GM21423 (cell line): ENCODE measurements at regions not wholly inside any gene's neighbourhood (a gene's known extent, or its start where the extent isn't known, plus 50 kb on each side); places are given as distances from the start of the nearest gene placed in this dataset.
"Not testable (repeated sequence)": the region's sequence is repeated elsewhere in the genome, so short reads cannot be mapped to it uniquely, and the experiment has no call there.

Source experiments
- ATAC-seq: cut with Tn5 transposase; IDR thresholded peaks from one replicate; pipeline ENCODE4 v1.9.1; 2021; ENCODE audit warnings: mild to moderate bottlenecking, moderate library complexity; ENCODE audit not compliant: unreplicated experiment

DNA sequence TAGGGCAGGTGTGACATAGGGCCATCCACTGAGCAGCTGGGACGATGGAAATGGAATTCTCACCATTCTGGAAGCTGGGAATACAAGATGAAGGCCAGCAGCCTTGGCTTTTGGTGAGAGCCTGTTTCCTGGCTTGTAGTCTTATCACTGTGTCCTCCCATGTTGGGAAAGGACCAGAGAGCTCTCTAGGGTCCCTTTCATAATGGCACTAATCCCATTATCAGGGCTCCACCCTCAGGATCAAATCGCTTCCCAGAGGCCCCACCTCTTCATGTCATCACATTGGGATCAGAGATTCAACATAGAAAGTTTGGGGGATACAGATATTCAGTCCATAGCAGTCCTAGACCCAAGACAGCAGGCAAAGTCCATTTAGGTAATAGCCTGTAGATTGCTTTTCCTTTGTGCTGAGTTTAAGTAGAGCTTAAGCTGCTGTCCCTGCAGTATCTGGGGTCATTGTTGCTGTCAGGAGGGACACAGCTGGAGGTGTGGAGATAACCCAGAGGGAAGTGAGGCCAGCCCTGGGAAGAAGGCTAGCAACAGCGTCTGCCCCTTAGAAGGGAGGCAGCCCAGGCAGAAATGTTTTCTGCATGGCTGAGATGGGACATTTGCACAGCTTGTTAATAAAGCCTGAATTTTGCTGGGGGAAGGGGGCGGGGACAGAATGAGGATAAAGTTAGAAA is 136.5 kb upstream of the GPR12 start:
- ATAC-seq, result no peak

DNA sequence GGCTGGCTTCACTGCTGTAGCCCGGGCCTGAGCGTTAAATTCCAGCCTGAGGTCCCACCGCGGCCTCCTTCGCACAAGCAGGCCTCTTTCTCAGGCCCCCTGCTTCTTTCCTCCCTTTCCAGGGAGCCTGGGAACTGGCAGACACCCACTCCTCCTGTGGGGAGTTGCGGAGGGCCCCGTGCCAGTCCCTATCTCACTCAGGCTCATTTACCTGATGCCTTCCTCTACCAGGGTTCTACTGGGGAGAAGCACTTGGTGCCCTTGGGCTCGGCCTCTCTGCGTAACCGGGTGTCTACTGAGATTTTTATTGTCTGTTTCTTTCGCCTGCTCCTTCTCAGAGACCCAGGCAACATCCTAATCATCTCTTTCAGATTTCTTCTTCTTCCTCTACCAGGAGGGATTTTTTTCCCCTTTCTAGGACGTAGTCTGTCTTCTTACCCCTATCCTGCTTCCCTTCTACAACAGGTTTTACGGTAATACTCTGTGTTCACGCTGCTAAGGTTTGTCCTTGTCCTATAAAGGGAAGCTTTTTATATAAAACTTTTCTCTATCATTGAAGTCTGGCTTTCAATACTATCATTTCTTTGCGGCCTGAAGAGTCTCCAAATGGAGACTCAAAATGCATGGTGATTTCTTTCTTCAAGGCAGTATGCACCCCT is 135.4 kb upstream of the GPR12 start:
- no peak for ATAC-seq

DNA sequence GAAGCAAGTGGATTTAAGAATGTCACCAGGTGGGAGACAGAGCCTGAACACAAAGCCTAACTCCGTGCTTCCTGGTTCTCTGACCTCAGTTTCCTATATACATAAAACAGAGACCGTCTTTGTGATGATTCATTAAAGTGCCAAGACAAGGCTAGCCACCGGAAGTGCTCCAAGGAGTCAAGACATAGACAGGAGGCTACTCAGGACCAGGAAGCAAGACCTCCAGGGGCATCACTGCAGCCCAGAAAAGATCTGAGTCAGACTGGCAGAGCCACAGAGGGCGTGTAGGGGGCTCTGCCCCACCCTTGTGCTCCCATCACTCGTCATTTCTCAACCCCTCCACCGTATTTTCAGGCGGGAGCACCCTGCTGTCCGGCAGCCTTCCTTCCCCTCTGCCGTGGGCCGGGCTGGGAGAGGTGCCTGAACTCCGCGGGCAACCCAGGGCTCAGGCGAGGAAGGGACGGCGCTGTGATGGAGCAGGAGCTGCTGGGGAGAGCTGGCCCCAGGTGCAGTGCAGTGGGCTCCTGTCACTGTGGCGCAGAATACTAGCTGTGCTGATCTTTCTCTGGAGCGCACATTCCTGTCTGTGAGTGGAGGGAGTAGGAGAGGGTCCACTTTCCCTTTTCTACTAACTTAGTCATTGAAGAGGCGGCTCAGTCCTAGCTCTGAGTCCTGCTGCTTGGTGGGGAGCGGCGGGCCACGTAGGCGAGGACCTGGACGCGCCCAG is 134.7 kb upstream of the GPR12 start:
- ATAC-seq, result no peak

DNA sequence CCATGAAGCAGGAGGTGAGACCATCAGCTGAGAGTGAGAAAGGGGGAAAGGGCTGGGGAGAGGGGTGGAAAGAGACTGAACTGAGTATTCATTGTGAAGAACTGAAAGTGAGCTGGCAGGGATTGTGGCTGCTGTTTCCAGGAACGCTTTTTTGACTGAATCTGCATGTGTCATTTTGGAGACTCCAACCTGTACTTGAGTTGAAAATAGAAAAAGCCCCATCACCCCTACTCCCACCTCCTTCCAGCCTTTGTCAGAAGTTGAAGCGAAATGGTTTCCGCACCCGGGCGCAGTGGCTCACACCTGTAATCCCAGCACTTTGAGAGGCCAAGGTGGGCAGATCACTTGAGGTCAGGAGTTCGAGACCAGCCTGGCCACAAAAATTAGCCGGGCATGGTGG is 128.0 kb upstream of the GPR12 start:
- ATAC-seq, result no peak

DNA sequence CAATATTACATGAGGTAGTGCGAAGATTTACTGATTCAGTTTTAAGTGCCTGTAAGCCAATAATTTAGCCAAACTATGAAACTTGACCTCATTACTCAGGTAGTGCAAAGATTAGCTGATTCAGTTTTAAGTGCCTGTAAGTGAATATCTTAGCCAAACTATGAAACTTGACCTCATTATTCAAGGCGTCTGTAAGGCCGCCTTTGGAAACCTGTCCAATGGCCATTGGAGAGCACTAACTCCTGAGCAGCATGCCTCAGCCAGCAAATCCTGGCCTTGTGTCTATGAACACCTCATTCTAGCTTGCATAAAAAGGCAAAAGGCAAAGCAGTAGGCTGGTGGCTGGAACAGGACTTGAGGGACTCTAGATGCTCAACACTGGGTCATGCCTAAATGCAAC is 127.0 kb upstream of the GPR12 start:
- no peak for ATAC-seq

DNA sequence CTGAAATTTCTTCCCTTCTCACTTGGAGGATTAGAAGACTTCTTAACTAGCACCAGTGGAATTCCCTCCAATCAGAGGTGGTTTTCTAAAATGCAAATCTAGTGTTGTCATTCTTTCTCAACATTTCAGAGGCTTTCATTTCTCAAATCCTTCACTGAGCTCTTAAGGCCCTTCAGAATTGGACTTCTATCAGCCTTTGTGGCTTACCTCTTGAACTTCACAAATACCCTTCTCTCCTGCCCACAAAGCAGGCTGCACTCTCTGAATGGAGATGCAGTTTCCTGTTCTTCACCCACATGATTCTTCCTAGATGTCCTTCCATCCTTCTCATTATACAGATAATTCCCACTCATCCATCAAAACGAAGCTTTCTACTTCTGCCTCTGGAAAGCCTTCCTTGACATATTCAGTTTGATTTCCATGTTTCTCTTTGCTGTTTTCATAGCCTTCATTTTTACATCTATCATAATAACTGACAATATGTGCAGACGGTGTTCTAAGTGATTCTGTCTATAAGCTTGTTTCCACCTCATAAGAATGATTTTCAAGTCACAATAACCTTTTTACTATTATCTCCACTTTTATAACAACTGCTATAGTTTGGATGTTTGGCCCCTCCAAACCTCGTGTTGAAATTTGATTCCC is 123.1 kb upstream of the GPR12 start:
- ATAC-seq, result no peak

DNA sequence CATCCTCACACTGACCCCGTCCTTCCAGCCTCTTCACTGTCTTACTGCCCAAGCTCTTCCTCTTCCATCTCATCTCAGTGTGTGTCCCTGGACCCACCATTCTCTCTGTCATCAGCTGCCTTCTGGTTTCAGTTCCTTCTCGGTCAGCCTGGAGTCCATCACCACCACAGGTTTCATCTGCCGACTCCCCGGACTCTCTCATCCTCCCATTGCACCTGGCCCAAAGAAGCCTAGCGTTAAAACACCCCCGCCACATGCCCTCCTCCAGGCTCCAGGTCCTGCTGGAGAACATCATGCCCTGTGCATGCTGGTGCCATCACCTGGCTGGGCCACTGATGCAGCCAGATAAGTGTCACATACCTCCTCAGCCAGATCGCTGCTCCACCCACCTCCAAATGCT is 122.1 kb upstream of the GPR12 start:
- ATAC-seq, result no peak

DNA sequence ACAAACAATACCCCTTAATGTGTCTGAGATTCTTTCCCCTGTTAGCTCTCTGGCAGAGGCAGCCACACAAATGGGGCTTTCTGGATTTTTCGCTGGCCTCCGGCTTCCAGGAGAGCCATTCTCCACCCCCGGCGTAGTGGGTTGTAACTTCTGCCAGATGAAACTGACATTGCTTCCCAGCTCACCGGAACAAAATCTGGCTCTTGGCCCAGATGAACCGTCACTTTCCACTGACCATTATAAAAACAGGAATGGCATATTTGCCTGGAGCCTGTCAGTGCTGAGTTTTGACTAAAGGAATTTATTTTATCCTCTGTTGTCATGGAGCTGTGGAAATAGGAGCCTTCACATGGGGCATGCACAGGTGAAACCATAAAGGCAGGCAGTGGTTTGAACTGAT is 120.6 kb upstream of the GPR12 start:
- no peak for ATAC-seq

DNA sequence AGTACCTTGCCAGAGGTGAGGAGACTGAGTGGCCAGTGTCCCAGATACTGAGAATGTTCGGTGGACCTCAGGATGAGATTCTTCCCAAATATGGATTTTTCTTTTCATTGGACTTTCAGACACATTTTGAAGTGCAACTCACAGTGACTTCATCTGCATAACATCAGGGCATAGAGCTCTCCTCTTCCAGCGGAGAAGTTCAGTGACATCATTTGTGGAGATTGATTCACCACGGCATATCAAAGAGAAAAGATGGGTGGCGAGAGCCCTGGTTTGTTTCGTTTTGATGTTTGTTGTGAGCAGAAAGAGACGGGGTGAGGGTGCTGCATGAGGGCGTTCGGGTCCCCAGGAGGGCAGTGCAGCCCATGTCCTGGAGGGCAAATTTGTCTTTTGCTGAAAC is 120.1 kb upstream of the GPR12 start:
- ATAC-seq, result no peak

DNA sequence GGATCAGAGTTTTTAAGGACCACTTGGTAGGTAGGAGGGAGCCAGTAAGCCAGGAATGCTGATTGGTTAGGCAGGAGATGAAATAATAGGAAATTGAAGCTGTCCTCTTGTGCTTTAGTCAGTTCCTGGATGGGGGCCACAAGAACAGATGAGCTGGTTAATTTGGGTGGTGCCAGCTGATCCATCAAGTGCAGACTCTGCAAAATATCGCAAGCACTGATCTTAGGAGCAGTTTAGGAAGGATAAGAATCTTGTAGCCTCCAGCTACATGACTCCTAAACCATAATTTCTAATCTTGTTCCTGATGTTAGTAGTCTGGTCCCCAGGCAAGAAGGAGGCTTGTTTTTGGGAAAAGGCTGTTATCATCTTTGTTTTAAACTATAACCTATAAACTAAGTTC is 117.9 kb upstream of the GPR12 start:
- no peak for ATAC-seq

DNA sequence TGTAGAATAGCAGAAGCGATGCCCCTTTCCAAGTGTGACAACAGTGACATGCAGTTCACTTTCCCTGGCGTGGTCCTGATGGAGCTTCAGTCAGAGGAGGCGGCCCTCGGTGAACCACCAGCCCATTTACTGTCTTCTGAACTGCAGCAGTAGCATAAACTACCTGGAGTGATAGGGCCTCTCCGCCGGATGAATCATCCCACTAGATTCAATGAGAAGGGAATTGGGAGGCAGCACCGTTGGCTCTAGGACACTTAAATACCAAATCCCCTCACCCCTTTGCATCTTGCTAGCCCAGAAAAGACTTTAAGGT is 112.8 kb upstream of the GPR12 start:
- ATAC-seq, result no peak

DNA sequence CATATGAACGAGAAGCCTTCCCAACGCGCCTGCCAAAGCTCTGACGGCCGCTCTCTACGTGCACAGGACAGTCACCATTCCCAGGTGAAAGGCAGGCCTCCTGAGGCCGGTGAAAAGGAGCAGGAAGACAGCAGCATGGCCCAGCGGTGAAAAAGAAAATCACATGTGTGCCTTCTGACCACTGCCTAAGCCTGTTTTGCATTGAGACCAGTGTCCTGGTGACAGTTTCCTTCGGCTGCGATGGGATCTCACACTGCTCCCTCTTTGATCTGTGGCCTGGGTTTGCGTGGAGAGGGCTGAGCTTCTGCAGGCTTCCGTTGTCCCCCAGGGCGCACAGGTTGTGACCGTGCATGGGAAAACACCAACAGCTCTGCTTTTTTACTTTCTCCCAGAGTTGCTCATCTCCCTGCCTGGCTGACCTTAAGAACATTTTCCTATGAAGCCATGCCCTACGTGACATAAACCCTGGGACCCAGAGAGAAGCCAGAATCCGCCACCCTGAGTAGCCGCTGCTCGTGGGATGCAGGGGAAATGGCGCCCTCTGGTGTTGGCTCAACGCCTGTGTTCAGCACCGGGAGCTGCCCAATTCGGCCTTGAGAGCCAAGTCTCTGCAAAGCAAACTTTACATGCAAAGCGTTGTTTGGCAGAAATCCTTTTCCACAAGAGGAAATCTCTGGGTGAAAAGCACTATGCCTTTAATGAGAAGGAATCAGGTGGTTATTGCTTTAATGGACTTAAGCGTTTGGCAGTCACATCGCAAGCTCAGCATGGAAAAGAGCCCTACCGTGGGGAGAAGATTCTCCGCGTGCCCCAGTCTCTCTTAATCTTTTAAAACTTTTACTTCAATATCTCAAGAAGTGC is 112.2 kb upstream of the GPR12 start:
- ATAC-seq, result no peak

DNA sequence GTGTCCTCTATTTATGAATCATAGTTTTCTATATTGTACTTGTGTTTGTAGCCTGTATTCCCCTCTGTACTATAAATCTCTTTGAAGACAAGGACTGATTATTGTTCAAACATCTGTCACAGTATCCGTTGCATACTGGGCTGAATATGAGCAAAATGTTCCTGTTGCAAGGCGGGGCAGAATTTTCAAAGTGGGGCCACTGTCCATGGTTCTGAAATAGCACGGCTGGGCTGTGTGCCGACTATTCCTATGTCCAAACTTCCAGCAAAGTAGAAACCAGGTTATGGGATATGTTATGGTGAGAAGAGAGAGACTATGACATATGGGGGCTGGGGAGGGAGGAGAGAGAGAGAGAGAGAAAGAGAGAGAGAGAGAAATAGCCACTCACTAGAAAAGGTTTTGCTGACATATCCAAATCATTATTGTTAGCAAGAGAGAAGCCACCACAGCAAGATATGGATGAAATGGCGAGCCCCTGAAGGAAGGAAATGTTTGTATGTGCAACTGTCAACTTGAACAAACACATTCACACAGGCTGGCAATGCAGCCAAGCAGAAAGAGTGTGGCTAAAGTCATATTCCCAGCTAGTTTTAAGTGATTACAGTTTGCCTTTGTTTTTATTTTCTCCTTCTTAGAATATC is 107.0 kb upstream of the GPR12 start:
- ATAC-seq, result no peak

DNA sequence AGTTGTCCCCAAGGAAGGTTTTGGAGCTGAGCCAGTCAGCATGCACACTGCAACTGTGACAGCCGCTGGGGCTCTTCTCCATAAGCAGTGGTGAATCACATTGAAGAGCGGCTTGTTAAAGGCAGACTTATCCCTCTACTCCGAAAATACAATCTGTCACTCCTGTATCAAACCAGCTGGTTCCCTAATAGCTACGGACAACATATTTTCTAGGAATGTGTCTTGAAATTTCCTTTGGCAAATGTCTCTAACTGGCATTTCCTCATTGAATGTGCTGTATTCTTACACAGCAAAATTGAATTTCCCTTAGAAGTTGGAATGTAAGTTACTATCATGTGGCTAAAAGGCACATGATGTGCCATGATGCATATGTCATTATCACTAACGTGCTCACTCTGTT is 104.0 kb upstream of the GPR12 start:
- no peak for ATAC-seq

DNA sequence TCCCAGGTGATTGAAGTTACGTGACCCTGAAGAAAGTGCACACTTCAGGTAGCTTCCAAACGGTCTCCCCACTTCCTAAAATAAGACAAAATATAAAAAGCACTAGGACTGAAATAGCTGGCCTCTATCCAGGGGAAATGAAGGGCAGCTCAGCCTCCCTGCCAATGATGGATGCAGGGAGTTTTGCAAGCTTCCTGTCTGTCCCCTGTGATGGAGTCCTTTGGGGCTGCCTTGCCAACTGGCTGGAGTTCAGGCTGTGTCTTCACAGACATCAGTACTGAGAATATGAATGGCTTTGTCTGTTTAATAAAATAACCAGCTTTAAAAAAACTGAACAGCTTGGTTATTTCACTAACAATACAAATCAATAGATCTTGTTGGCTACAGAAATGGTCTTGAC is 101.4 kb upstream of the GPR12 start:
- ATAC-seq, result no peak

DNA sequence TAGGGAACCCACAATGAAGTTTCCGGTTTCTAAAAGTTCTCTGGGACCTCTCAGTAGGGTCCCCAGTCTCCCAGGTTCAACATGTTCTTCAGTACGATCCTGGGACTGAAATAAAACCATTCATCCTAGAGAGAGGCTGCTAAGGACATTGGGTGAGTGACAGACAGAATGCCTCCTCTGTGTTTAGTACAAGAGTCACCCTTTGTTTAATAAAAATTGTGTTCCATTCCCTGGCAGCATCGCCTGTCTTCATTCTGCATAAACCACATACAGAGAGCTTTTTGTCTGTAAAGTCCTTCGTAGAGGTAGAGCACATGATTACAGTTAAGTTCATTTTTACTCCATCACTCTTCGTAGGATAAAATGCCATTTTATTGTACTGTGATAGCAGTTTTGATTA is 95.3 kb upstream of the GPR12 start:
- no peak for ATAC-seq

DNA sequence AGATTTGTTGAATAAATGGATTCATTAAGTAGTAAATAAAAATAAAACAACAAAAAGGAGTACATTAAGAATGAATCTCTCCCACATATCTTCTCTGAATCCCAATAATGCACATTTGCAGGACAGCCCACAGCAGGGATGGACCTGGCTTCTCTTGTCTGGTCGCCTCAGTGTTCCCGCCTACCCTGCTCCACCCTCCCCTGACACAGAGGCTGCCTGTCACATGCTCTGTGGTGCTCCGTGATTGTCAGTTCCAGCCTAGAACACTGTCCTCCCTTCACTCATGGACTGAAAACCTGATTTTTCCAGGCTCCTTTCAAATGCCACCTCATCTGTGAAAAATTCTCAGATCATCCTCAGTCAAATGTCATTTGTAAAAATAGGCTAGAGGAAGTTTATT is 94.5 kb upstream of the GPR12 start:
- ATAC-seq, result no peak

DNA sequence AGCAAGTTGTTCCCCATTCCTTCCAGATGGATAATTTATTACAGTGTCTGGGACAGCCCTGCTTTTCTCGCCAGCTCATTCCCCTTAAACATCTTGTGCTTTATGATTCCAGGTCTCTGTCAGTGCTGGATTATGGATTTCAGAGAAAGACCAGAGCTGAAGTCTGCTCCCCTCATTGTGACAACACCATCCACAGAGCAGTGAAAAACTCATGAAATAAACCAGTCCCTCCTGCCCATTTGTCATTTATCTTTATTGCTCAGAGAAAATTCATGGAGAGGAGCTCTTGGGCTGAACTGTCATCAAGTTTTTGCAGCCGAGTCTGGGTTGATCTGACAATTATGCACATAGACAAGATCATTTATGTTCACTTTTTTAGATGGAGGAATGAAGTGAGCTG is 92.7 kb upstream of the GPR12 start:
- no peak for ATAC-seq

DNA sequence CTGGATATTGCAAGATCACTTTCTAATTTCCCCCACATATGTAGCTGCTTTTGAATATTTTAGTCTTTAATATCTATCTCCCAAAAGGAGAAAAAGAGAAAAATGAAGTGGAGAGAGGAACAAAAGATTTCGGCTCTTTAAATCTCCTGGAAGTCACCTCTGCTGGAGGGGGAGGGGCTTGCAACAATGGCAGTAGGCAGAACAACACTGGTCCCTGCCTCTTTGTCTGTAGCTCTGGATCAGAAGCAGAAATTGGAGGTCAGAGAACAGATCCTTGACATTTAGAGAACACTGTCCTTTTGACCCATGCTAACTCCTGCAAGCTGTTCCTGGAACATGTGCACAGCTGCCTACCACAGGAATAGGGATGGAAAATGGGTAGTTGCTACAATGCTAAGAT is 86.7 kb upstream of the GPR12 start:
- no peak for ATAC-seq

DNA sequence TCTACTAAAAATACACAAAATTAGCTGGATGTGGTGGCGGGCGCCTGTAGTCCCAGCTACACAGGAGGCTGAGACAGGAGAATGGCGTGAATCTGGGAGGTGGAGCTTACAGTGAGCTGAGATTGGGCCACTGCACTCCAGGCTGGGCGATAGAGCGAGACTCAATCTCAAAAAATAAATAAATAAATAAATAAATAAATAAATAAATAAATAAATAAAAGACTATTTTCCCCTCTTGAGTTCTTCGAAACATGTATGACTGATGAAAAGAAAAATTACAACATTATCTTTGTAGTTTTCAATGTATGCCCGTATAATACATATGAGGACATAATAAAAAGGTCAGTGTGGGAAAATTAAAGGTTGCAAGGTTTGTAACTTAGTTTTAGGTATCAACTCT is 84.5 kb upstream of the GPR12 start:
- ATAC-seq, result not testable (repeated sequence)

DNA sequence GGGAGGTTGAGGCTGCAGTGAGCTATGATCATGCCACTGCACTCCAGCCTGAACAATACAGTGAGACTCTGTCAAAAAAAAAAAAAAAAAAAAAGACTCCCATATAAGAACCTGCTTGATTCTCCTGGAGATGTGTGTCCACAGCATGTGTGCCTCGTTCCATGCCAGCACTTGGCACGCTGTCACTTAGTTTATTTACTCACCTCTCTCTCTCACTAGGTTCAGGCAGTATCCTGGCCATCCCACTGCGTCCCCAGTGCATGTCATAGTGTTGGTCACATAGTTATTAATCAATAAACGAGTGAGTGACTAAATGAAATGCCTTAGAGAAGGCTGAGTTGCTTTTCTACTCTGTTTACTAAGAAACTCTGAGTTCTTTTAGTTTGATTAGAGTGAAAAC is 79.1 kb upstream of the GPR12 start:
- ATAC-seq, result no peak
